HepG2 (cell line): ENCODE measurements at regions not wholly inside any gene's neighbourhood (a gene's known extent, or its start where the extent isn't known, plus 50 kb on each side); places are given as distances from the start of the nearest gene placed in this dataset.

ENCODE experiments used
- ATAC-seq: fragments of 200-7000 bp; cut with Tn5 transposase; 3 replicates; pipeline ENCODE4 v1.9.1; 2020; ENCODE audit warnings: mild to moderate bottlenecking, moderate library complexity
- BruUV-seq: library from RNA; stranded (reverse); fragments of 400-500 nt; replicated peaks from 2 replicates; lab custom pipeline; 2021; lab: Mats Ljungman, UMichigan
- CTCF ChIA-PET: fragments of 300-600 bp; formaldehyde crosslinking; extraction: SDS; loops from one replicate; lab custom pipeline; 2021; ENCODE audit warnings: low total read pairs, inconsistent platforms, low intra/inter-chr PET ratio; lab: Yijun Ruan, JAX
- POLR2A ChIA-PET: fragments of 350-600 bp; sonication (Branson Sonifier 250); formaldehyde crosslinking; loops from one replicate; lab custom pipeline; 2020; ENCODE audit warnings: antibody characterized with exemption, inconsistent platforms; lab: Yijun Ruan, JAX
- DNase-seq: peaks from one replicate; pipeline ENCODE4 v3.0.0-alpha.2; 2015; ENCODE audit warnings: low spot score
- FAIRE-seq: peaks from 3 replicates; lab custom pipeline; 2011; peaks lifted over from hg19 to GRCh38; lab: Jason Lieb, UNC
- H2AFZ ChIP-seq: one replicate; pipeline ENCODE4 v1.6.1; 2011; ENCODE audit warnings: low read length, inconsistent platforms
- H3K27ac ChIP-seq: fragments of 300-600 bp; 3 replicates; pipeline ENCODE4 v1.8.0; 2011; ENCODE audit warnings: mixed run types, mild to moderate bottlenecking, mixed read lengths, low read length, inconsistent platforms; ENCODE audit not compliant: insufficient read depth; ENCODE audit errors: extremely low read length
- H3K27me3 ChIP-seq, 2 experiments: fragments of 200-600 bp in 1 of 2; 2 replicates in 1 of 2; 3 replicates in 1 of 2; pipeline versions ENCODE4 v1.6.0 to v1.8.0; 2011; ENCODE audit warnings: low read length in 2 of 2, mild to moderate bottlenecking in 2 of 2, moderate library complexity in 2 of 2, inconsistent platforms in 1 of 2; ENCODE audit not compliant: insufficient read depth in 2 of 2, control insufficient read depth in 1 of 2
- H3K36me3 ChIP-seq, 2 experiments: fragments of 200-600 bp in 1 of 2; replicated peaks in 1 of 2; 2 replicates in 1 of 2; 3 replicates in 1 of 2; pipeline versions ENCODE4 v1.5.1 to v1.8.0; 2011; ENCODE audit warnings: low read length in 2 of 2, inconsistent platforms in 1 of 2; ENCODE audit not compliant: insufficient read depth in 2 of 2, control insufficient read depth in 1 of 2
- H3K4me1 ChIP-seq: 2 replicates; pipeline ENCODE4 v1.5.1; 2012; ENCODE audit warnings: low read length, inconsistent platforms; ENCODE audit not compliant: insufficient read depth
- H3K4me2 ChIP-seq: 2 replicates; pipeline ENCODE4 v1.6.0; 2011; ENCODE audit warnings: low read depth, low read length, inconsistent platforms
- H3K4me3 ChIP-seq, 3 experiments: fragments of 200-600 bp in 1 of 3; sonication (generic), shearing (Covaris generic) in 1 of 3; replicated peaks in 1 of 3; 2 replicates each; pipeline ENCODE4 v1.5.1; 2011 to 2016; ENCODE audit warnings: low read length in 3 of 3, inconsistent platforms in 2 of 3, low read depth in 2 of 3, mild to moderate bottlenecking in 2 of 3, control low read depth in 1 of 3, mixed read lengths in 1 of 3; ENCODE audit not compliant: insufficient read depth in 1 of 3
- H3K79me2 ChIP-seq: one replicate; pipeline ENCODE4 v1.6.1; 2011; ENCODE audit warnings: low read length, inconsistent platforms; ENCODE audit not compliant: insufficient read depth
- H3K9ac ChIP-seq: 2 replicates; pipeline ENCODE4 v1.6.0; 2011; ENCODE audit warnings: mild to moderate bottlenecking, low read depth, low read length, inconsistent platforms; ENCODE audit not compliant: insufficient read depth
- H3K9me3 ChIP-seq: 2 replicates; pipeline ENCODE4 v1.5.1; 2012; ENCODE audit warnings: mild to moderate bottlenecking, low read length
- H4K20me1 ChIP-seq: 2 replicates; pipeline ENCODE4 v1.6.0; 2011; ENCODE audit warnings: inconsistent platforms, mild to moderate bottlenecking, low read length, moderate library complexity; ENCODE audit not compliant: insufficient read depth
- ATM ChIP-seq: fragments of 450-650 bp; IDR thresholded peaks from 2 replicates; pipeline ENCODE4 v1.7.1; 2017; ENCODE audit warnings: mild to moderate bottlenecking, borderline replicate concordance
- CEBPG ChIP-seq: IDR thresholded peaks from 2 replicates; pipeline ENCODE4 v1.6.1; 2016
- CTCF ChIP-seq: sonication (generic); formaldehyde crosslinking; IDR thresholded peaks from 2 replicates; pipeline ENCODE4 v1.5.0; 2020; ENCODE audit warnings: mild to moderate bottlenecking, missing genetic modification reagents, moderate library complexity
- GTF3A ChIP-seq: sonication (generic); formaldehyde crosslinking; conservative IDR thresholded peaks from 2 replicates; pipeline ENCODE4 v1.4.0; 2020; ENCODE audit warnings: mild to moderate bottlenecking, missing genetic modification reagents
- HMG20A ChIP-seq: IDR thresholded peaks from 2 replicates; pipeline ENCODE4 v1.6.1; 2016; ENCODE audit warnings: borderline replicate concordance
- NRL ChIP-seq: sonication (generic); formaldehyde crosslinking; IDR thresholded peaks from 2 replicates; pipeline ENCODE4 v1.5.0; 2020; ENCODE audit warnings: missing genetic modification reagents, mild to moderate bottlenecking, moderate library complexity, borderline replicate concordance
- SMC3 ChIP-seq: IDR thresholded peaks from 2 replicates; pipeline ENCODE4 v1.6.1; 2011; ENCODE audit warnings: low read length, improper control_type of control experiment
- SRY ChIP-seq: sonication (generic); formaldehyde crosslinking; IDR thresholded peaks from 2 replicates; pipeline ENCODE4 v1.8.0; 2022; ENCODE audit warnings: mild to moderate bottlenecking, missing genetic modification reagents
- STAG1 ChIP-seq: sonication (generic); formaldehyde crosslinking; IDR thresholded peaks from 2 replicates; pipeline ENCODE4 v1.4.0; 2020; ENCODE audit warnings: missing genetic modification reagents
- SYNCRIP ChIP-seq: fragments of 200-400 bp; formaldehyde crosslinking; IDR thresholded peaks from 2 replicates; pipeline ENCODE4 v1.6.1; 2018; ENCODE audit warnings: mild to moderate bottlenecking, low read depth, low read length; ENCODE audit not compliant: insufficient read depth
- ZBTB8A ChIP-seq: sonication (generic); formaldehyde crosslinking; IDR thresholded peaks from 2 replicates; pipeline ENCODE4 v1.4.0; 2020; ENCODE audit warnings: mild to moderate bottlenecking, low read depth, missing genetic modification reagents, borderline replicate concordance
- ZFY ChIP-seq: sonication (generic); formaldehyde crosslinking; IDR thresholded peaks from 2 replicates; pipeline ENCODE4 v1.4.0; 2020; ENCODE audit warnings: missing genetic modification reagents
- ZMAT3 ChIP-seq: sonication (generic); formaldehyde crosslinking; conservative IDR thresholded peaks from 2 replicates; pipeline ENCODE4 v1.7.0; 2021; ENCODE audit warnings: missing genetic modification reagents
- ZNF644 ChIP-seq: IDR thresholded peaks from 2 replicates; pipeline ENCODE4 v1.6.1; 2016; ENCODE audit warnings: low read depth
- ZSCAN30 ChIP-seq: sonication (generic); formaldehyde crosslinking; IDR thresholded peaks from 2 replicates; pipeline ENCODE4 v1.5.0; 2020; ENCODE audit warnings: mild to moderate bottlenecking, missing genetic modification reagents
- WGBS: methylation state at CpG from one replicate; pipeline ENCODE4 v1.1.6; 2017; ENCODE audit warnings: low lambda C conversion rate; 5-methylcytosine and 5-hydroxymethylcytosine counted together
- in situ Hi-C: cut with HindIII; loops from 2 replicates; pipeline ENCODE4 v1.10.0; 2017; ENCODE audit warnings: low pct_unique_long_range_greater_than_20kb; ENCODE audit not compliant: extremely low pct_ligation_motif_present
- intact Hi-C: fragments of 100-400 bp; cut with micrococcal nuclease; formaldehyde crosslinking; loops from one replicate; pipeline ENCODE4 v1.10.0; 2022; ENCODE audit not compliant: unreplicated experiment
- TF ChIP-seq, protein P1 (sequence below): sonication (generic); formaldehyde crosslinking; IDR thresholded peaks from 2 replicates; pipeline ENCODE4 v1.5.0; 2020; ENCODE audit warnings: missing genetic modification reagents

DNA sequence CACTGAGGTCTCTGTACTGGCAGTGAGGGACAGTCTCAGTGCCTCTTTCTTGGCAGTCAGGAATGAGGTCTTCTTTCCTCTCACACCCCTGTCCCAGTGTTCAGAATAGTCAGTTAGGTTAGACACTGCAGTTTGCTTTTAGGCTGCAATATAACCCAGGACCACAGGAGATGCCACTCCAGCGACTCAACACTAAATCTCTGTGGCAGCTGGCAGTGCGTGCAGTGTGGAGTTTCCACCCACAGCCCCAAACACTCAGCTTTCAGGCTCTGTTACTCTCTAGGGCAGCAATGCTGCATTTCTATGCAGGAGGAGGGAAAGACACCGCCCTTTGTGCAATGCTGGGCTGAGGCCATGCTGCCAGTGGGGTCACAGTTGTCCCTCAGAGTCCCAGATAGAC is 150.2 kb upstream of the SUCLG2 start:
- intact Hi-C loops: no loop called here
- WGBS: 67% methylated on average over 2 of the region's 3 CpGs
- Histone ChIP-seq H2AFZ (no peak overlapping the region), H3K4me3 (no peak overlapping the region), H3K4me1 (no peaks in the 10 kb centered on the region), H3K27ac (no peak overlapping the region), H4K20me1 (no peaks in the 10 kb centered on the region), H3K27me3 (no peaks in the 10 kb centered on the region), H3K79me2 (no peaks in the 10 kb centered on the region), H3K36me3 (no peaks in the 10 kb centered on the region), H3K4me2 (no peak overlapping the region), H3K9ac (no peak overlapping the region), H3K9me3 (peaks cover 8% of the 10 kb centered on the region; the same call in 1 of the 2 replicates)
- no peak for FAIRE-seq
- peak; percentile 53 for ATAC-seq
- BruUV-seq: no TSS peak
- CTCF ChIA-PET: no interaction called here
- POLR2A ChIA-PET: no interaction called here
- TF ChIP-seq ZBTB8A (CRISPR knock-in tag): no peak
- TF ChIP-seq HMG20A (CRISPR knock-in tag): no peak
- no peak for DNase-seq
- in situ Hi-C loops: no loop called here

- peak; percentile 16 for DNase-seq
- no CpG with 5 or more reads among the region's 2 CpGs for WGBS
- in situ Hi-C loops (no loop called here), intact Hi-C loops (no loop called here)
- ChIA-PET CTCF (no interaction called here), POLR2A (no interaction called here)
- H3K36me3 ChIP-seq: no peaks in the 10 kb centered on the region
- peak; percentile 94 for ATAC-seq
- H3K27ac ChIP-seq: no peak overlapping the region
- H3K9me3 ChIP-seq: peaks cover 8% of the 10 kb centered on the region; the same call in 1 of the 2 replicates
- H3K79me2 ChIP-seq: no peaks in the 10 kb centered on the region
- no peak for FAIRE-seq
- H2AFZ ChIP-seq: no peak overlapping the region
- H3K27me3 ChIP-seq: no peaks in the 10 kb centered on the region
- peak overlapping the region; percentile 26; the same call in 1 of the 2 replicates for H3K4me2 ChIP-seq
- no TSS peak for BruUV-seq
- no peak overlapping the region for H3K4me3 ChIP-seq
- no peaks in the 10 kb centered on the region for H3K4me1 ChIP-seq
- no peak overlapping the region for H3K9ac ChIP-seq
- no peaks in the 10 kb centered on the region for H4K20me1 ChIP-seq
- no peak for TF ChIP-seq ATM
- 0 out of 2 replicates have a peak, but pooled peaks have one; percentile 5 for TF ChIP-seq SMC3
- TF ChIP-seq ZNF644 (CRISPR knock-in tag): peak; percentile 56; the same call in 1 of the 2 replicates
- TF ChIP-seq SRY (CRISPR knock-in tag): 0 out of 2 replicates have a peak, but pooled peaks have one; percentile 33
- no peak for TF ChIP-seq SYNCRIP
- TF ChIP-seq GTF3A (CRISPR knock-in tag): no peak
- TF ChIP-seq ZFY (CRISPR knock-in tag): no peak
- TF ChIP-seq ZSCAN30 (CRISPR knock-in tag): no peak
- TF ChIP-seq CEBPG (CRISPR knock-in tag): 0 out of 2 replicates have a peak, but pooled peaks have one; percentile 30
- no peak for TF ChIP-seq NRL (CRISPR knock-in tag)
- peak; percentile 45 for TF ChIP-seq CTCF (CRISPR knock-in tag)
- TF ChIP-seq, protein P1, sequence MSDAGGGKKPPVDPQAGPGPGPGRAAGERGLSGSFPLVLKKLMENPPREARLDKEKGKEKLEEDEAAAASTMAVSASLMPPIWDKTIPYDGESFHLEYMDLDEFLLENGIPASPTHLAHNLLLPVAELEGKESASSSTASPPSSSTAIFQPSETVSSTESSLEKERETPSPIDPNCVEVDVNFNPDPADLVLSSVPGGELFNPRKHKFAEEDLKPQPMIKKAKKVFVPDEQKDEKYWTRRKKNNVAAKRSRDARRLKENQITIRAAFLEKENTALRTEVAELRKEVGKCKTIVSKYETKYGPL (CRISPR knock-in tag): no peak
- TF ChIP-seq ZMAT3 (CRISPR knock-in tag): no peak
- TF ChIP-seq STAG1 (CRISPR knock-in tag): peak; percentile 32; the same call in 1 of the 2 replicates
These were observed 149.7 kb upstream of the SUCLG2 start for GRCh38 chr3:67804089-67804488.
